PFSK-1 (cell line): ENCODE measurements at regions not wholly inside any gene's neighbourhood (a gene's known extent, or its start where the extent isn't known, plus 50 kb on each side); places are given as distances from the start of the nearest gene placed in this dataset.

Source experiments
- FOXP2 ChIP-seq: optimal IDR thresholded peaks from 2 replicates; pipeline ENCODE3; 2011; ENCODE audit warnings: borderline replicate concordance, control low read depth, inconsistent platforms; ENCODE audit not compliant: insufficient read depth; ENCODE audit errors: extremely low read length, extremely low read depth
- POLR2AphosphoS5 ChIP-seq: IDR thresholded peaks from 2 replicates; pipeline ENCODE4 v1.6.1; 2012; ENCODE audit warnings: low read depth, mild to moderate bottlenecking, control low read depth, low read length, moderate library complexity
- SIN3A ChIP-seq: IDR thresholded peaks from 2 replicates; pipeline ENCODE4 v1.6.1; 2012; ENCODE audit warnings: mild to moderate bottlenecking, low read length, moderate library complexity, borderline replicate concordance; ENCODE audit not compliant: insufficient read depth
- TAF1 ChIP-seq: IDR thresholded peaks from 2 replicates; pipeline ENCODE4 v1.6.1; 2012; ENCODE audit warnings: low read length, control low read depth, borderline replicate concordance; ENCODE audit not compliant: insufficient read depth
- TF ChIP-seq, protein P1 (sequence below), 2 experiments: IDR thresholded peaks; 2 replicates each; pipeline versions ENCODE4 v1.6.1 to v1.8.0; 2011 to 2012; ENCODE audit warnings: low read depth in 2 of 2, low read length in 2 of 2, control low read depth in 1 of 2, inconsistent platforms in 1 of 2, mild to moderate bottlenecking in 1 of 2, moderate library complexity in 1 of 2; ENCODE audit not compliant: insufficient read depth in 1 of 2

DNA sequence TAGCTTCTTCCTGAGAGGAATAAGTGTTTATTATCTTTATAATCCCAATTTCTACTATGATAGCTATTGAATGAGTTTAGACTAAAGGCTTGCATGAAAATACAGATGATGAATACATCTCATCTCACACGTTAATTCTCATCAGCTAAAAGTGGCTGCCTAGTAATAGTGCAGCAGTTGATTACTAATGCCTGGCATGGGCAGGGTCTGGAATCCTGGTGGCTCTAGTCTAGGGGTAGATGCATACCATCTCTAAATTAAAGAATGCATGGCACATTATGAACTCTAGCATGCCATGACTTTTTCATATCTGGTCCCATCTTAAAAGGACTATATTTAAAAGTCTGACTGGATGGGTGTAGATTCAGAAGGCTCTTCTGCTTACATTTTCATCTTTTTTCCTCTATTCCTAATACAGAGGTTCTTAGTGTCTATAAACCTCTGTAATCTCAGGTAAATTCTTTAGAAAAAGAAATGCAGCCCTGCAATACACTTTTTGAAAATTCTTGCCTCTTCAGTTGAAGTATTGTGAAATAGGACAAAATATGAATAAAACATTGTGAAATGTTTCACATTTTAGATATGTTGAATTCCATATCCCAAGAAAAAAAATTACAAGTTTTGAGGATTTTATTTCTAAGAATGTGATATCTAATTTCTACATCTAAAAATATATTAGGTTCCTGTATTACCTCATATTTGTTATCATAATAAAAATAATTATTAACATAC, 187.6 kb downstream of the C11orf87 start:
- TF ChIP-seq, protein P1, sequence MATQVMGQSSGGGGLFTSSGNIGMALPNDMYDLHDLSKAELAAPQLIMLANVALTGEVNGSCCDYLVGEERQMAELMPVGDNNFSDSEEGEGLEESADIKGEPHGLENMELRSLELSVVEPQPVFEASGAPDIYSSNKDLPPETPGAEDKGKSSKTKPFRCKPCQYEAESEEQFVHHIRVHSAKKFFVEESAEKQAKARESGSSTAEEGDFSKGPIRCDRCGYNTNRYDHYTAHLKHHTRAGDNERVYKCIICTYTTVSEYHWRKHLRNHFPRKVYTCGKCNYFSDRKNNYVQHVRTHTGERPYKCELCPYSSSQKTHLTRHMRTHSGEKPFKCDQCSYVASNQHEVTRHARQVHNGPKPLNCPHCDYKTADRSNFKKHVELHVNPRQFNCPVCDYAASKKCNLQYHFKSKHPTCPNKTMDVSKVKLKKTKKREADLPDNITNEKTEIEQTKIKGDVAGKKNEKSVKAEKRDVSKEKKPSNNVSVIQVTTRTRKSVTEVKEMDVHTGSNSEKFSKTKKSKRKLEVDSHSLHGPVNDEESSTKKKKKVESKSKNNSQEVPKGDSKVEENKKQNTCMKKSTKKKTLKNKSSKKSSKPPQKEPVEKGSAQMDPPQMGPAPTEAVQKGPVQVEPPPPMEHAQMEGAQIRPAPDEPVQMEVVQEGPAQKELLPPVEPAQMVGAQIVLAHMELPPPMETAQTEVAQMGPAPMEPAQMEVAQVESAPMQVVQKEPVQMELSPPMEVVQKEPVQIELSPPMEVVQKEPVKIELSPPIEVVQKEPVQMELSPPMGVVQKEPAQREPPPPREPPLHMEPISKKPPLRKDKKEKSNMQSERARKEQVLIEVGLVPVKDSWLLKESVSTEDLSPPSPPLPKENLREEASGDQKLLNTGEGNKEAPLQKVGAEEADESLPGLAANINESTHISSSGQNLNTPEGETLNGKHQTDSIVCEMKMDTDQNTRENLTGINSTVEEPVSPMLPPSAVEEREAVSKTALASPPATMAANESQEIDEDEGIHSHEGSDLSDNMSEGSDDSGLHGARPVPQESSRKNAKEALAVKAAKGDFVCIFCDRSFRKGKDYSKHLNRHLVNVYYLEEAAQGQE (IDR thresholded peaks at IDR 0.05; ENCODE audit: insufficient read depth in 1 of 2, low read depth in 2 of 2, low read length in 2 of 2) = no peak
- TF ChIP-seq FOXP2 (no peak), POLR2AphosphoS5 (no peak), SIN3A (no peak), TAF1 (no peak)

DNA sequence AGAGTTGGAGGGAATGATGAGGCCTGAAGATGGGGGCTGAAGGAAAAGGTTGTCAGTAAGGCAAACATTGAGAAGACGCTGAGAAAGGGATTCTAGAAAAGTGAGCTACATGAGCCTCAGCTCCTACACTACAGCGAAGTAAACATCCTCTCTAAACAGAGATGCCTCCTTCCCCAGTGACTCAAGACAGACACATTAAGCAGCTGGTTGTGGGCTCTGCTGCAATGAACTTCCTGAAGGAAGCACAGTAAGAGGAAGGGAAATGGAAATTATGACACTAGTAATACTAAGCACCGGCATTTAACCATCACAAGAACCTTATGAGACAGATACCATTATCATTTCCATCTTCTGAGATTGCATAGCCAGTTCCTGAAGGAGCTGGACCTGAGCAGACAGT, 190.5 kb downstream of the C11orf87 start:
- no peak for TF ChIP-seq SIN3A
- TF ChIP-seq, protein P1 (IDR thresholded peaks at IDR 0.05; ENCODE audit: insufficient read depth in 1 of 2, low read depth in 2 of 2, low read length in 2 of 2) = no peak
- TF ChIP-seq FOXP2 = no peak
- TF ChIP-seq POLR2AphosphoS5 = no peak
- TF ChIP-seq TAF1 = no peak

DNA sequence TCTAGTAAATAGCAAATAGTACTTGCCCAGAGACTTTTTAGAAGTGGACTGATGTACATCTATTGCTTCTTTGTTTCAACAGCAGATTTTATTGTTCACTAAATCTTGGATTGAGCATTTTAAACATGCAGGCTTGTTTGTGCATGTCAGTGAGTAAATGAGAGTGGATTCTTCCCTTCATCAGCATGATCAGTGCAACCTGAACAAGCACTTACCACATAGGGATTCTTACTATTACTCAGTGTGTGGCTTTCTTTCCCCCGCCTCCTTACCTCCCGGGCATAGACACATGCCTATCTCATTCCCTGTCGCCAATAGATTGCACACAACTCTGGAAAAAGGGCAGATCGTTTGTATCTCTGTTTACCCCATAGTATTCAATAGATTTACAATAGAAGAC, 197.5 kb downstream of the C11orf87 start:
- no peak for TF ChIP-seq SIN3A
- TF ChIP-seq TAF1 = no peak
- TF ChIP-seq, protein P1 (IDR thresholded peaks at IDR 0.05; ENCODE audit: insufficient read depth in 1 of 2, low read depth in 2 of 2, low read length in 2 of 2) = no peak
- no peak for TF ChIP-seq POLR2AphosphoS5
- no peak for TF ChIP-seq FOXP2

DNA sequence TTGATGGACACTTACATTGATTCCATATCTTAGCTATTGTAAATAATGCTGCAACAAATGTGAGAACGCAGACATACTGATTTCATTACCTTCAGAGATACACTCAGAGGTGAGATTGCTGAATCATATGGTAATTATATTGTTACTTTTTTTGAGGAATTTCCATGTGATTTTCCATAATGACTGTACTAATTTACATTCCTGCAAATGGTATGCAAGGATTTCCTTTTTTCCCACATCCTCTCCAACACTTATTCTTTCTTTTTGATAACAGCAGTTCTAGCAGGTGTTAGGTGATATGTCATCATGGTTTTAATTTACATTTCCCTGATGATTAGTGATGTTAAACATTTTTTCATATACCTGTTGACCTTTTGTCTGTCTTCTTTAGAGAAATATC, 207.7 kb downstream of the C11orf87 start:
- TF ChIP-seq TAF1 = no peak

DNA sequence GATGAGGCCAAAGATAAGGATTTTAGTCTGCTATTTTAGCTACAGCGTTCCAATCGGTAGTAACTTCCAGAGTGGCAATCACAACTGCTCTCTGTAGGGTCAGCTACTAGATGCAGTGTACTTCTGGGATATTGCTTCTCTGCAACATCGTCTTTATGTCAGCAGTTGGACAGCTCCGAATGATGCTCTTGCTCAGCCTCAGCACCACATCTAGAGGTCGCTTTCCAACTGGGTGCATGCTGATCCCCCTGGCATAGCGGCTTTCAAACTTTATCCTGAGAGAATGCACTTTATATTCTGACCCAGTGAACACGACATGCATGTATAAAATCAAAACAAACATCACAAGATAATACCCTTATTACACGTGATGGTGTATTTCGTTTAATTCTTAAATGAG, 219.6 kb downstream of the C11orf87 start:
- TF ChIP-seq, protein P1 (IDR thresholded peaks at IDR 0.05; ENCODE audit: insufficient read depth in 1 of 2, low read depth in 2 of 2, low read length in 2 of 2) = peak; percentile 90 to 98
- TF ChIP-seq POLR2AphosphoS5 = no peak
- no peak for TF ChIP-seq TAF1
- TF ChIP-seq FOXP2 = no peak
